T47D (cell line): ENCODE measurements at regions not wholly inside any gene's neighbourhood (a gene's known extent, or its start where the extent isn't known, plus 50 kb on each side); places are given as distances from the start of the nearest gene placed in this dataset.
"Not testable (repeated sequence)": the region's sequence is repeated elsewhere in the genome, so short reads cannot be mapped to it uniquely, and the experiment has no call there.

Experiments used
- DNase-seq, 2 experiments: peaks; one replicate each; pipeline versions ENCODE4 v3.0.0 to v3.0.0-alpha.2; 2011 to 2012; ENCODE audit warnings: low read depth in 1 of 2, low spot score in 1 of 2
- JUND ChIP-seq: IDR thresholded peaks from 2 replicates; pipeline ENCODE4 v1.6.1; 2012; ENCODE audit warnings: low read depth
- in situ Hi-C: cut with HindIII; loops from 2 replicates; pipeline ENCODE4 v1.10.0; 2016; ENCODE audit warnings: low sequenced_read_pairs, low pct_unique_long_range_greater_than_20kb

GRCh38 chr6:101125380-101125971 is 244.3 kb upstream of the ASCC3 start:
- in situ Hi-C loops, result no loop called here
- no peak for TF ChIP-seq JUND
- no peak for DNase-seq

- DNase-seq, result no peak
- TF ChIP-seq JUND, result no peak
- in situ Hi-C loops, result no loop called here
Measured at GRCh38 chr6:101126501-101126900, 245.4 kb upstream of the ASCC3 start.

- DNase-seq, result no peak
- in situ Hi-C loops, result no loop called here
- TF ChIP-seq JUND, result no peak
Measured at GRCh38 chr6:101129851-101130250, 248.7 kb upstream of the ASCC3 start.

- DNase-seq, result no peak
- in situ Hi-C loops, result no loop called here
- no peak for TF ChIP-seq JUND
Measured at GRCh38 chr6:101146389-101146788, 247.1 kb upstream of the GRIK2 start.

GRCh38 chr6:101150226-101150625 is 243.3 kb upstream of the GRIK2 start:
- DNase-seq, result no peak
- no peak for TF ChIP-seq JUND
- in situ Hi-C loops, result no loop called here

- DNase-seq, in situ Hi-C loops: not testable (repeated sequence)
Measured at GRCh38 chr6:101157638-101158037, 235.9 kb upstream of the GRIK2 start.

GRCh38 chr6:101163611-101164010 is 229.9 kb upstream of the GRIK2 start:
- no peak for DNase-seq
- TF ChIP-seq JUND, result no peak
- in situ Hi-C loops, result no loop called here

GRCh38 chr6:101167638-101168037 is 225.9 kb upstream of the GRIK2 start:
- no peak for TF ChIP-seq JUND
- in situ Hi-C loops, result no loop called here
- no peak for DNase-seq

- DNase-seq, in situ Hi-C loops: not testable (repeated sequence)
Measured at GRCh38 chr6:101171049-101171448, 222.5 kb upstream of the GRIK2 start.

GRCh38 chr6:101178748-101179147 is 214.8 kb upstream of the GRIK2 start:
- no peak for DNase-seq
- no peak for TF ChIP-seq JUND
- in situ Hi-C loops, result no loop called here

GRCh38 chr6:101181006-101181405 is 212.5 kb upstream of the GRIK2 start:
- in situ Hi-C loops, result no loop called here
- DNase-seq, result no peak
- no peak for TF ChIP-seq JUND

GRCh38 chr6:101188285-101188798 is 205.2 kb upstream of the GRIK2 start:
- DNase-seq, result peak in 1 of 2 experiments; percentile 4
- in situ Hi-C loops, result not testable (repeated sequence)

GRCh38 chr6:101195588-101195987 is 197.9 kb upstream of the GRIK2 start:
- in situ Hi-C loops, result no loop called here
- DNase-seq, result no peak

GRCh38 chr6:101199441-101199840 is 194.1 kb upstream of the GRIK2 start:
- TF ChIP-seq JUND, result no peak
- in situ Hi-C loops, result no loop called here
- DNase-seq, result no peak

More at GRCh38 chr6:101195588-101195987, 197.9 kb upstream of the GRIK2 start:
- TF ChIP-seq JUND, result no peak
